ENCODE measurements at regions not wholly inside any gene's neighbourhood (a gene's known extent, or its start where the extent isn't known, plus 50 kb on each side); places are given as distances from the start of the nearest gene placed in this dataset.

DNA sequence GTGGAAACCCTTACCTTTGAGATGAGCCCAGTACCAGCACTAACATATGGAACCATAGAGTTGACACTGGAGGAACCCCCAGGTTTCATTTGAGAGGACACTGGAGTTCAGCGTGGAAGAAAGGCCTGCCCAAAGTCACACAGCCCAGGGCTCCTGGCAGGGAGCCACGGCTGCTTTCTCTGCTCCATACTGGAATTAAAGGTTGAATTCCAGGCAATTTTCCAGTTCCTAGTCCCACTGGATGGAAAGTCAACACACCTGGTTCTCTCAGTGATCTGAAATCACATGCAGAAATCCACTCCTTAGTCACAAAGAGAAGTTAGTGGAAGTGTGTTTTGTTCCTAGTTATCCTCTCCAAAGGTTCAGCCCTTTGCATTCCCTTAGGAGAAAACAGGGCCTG is 336.1 kb upstream of the SKOR2 start:
- ChIA-PET CTCF (no interaction called here), POLR2A (no interaction called here)
- H3K27me3 ChIP-seq (ENCODE audit: control insufficient read depth, insufficient read depth, low read length), result no peaks in the 10 kb centered on the region

DNA sequence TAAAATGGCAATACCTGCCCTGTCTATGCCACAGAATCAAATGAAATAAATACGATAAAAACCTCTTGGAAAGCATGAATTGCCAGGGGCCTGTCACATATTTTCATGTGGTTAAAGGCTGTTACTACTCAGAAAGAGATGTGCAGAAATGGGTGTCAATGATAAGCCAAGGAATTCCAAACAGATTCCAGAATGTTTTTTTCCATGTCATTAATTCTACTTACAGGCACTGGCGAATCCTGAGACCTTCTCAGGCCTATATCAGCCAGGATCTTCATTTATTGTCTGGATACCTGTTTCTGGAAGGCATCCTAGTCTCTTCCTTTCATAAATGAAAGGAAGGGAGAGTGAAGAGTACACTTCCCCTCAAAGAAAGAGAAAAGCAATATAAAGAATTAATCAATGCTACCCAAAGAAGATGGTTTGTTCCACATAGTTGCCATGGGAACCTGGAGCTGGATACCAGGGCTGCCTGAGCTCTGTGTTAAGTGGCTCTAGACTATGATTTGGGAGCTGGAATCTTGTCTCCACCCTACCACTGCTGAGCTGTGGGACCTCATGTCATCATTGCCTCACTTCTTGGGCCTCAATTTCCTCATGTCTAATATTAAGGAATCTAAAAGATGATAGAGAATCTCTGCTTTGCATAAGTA is 335.1 kb upstream of the SKOR2 start:
- DNase-seq (ENCODE audit: low read depth, low spot score) (no peak), ATAC-seq (no peak)
- H3K4me3 ChIP-seq (ENCODE audit: low read depth in 2 of 2, low read length in 2 of 2), result no peak overlapping the region

More for the DNA sequence above, 336.1 kb upstream of the SKOR2 start:
- DNase-seq (ENCODE audit: low read depth, low spot score), result no peak
- ATAC-seq, result no peak
- in situ Hi-C loops (cut with HindIII; ENCODE audit: low pct_unique_long_range_greater_than_20kb, low sequenced_read_pairs), result no loop called here
- TF ChIP-seq, protein P1, sequence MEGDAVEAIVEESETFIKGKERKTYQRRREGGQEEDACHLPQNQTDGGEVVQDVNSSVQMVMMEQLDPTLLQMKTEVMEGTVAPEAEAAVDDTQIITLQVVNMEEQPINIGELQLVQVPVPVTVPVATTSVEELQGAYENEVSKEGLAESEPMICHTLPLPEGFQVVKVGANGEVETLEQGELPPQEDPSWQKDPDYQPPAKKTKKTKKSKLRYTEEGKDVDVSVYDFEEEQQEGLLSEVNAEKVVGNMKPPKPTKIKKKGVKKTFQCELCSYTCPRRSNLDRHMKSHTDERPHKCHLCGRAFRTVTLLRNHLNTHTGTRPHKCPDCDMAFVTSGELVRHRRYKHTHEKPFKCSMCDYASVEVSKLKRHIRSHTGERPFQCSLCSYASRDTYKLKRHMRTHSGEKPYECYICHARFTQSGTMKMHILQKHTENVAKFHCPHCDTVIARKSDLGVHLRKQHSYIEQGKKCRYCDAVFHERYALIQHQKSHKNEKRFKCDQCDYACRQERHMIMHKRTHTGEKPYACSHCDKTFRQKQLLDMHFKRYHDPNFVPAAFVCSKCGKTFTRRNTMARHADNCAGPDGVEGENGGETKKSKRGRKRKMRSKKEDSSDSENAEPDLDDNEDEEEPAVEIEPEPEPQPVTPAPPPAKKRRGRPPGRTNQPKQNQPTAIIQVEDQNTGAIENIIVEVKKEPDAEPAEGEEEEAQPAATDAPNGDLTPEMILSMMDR (IDR thresholded peaks at IDR 0.05), result no peak
- TF ChIP-seq SIN3A (IDR thresholded peaks at IDR 0.05; ENCODE audit: borderline replicate concordance, insufficient read depth, low read depth, low read length) (no peak), TCF7L2 (IDR thresholded peaks at IDR 0.05; ENCODE audit: low read depth, low read length) (no peak)
- H3K4me1 ChIP-seq (ENCODE audit: control insufficient read depth, insufficient read depth, low read length), result no peaks in the 10 kb centered on the region
- H3K4me3 ChIP-seq (ENCODE audit: low read depth in 2 of 2, low read length in 2 of 2), result no peak overlapping the region
- intact Hi-C loops (cut with micrococcal nuclease; ENCODE audit: unreplicated experiment), result no loop called here
- no TSS peak for BruUV-seq (replicated peaks)
- no peaks in the 10 kb centered on the region for H3K36me3 ChIP-seq (ENCODE audit: control insufficient read depth, insufficient read depth, low read length)
- no peak overlapping the region for H3K27ac ChIP-seq (ENCODE audit: low read length)
- no peaks in the 10 kb centered on the region for H3K9me3 ChIP-seq (ENCODE audit: control insufficient read depth, insufficient read depth, low read depth, low read length)

More for the DNA sequence above, 335.1 kb upstream of the SKOR2 start:
- Histone ChIP-seq H3K27me3 (ENCODE audit: control insufficient read depth, insufficient read depth, low read length) (no peaks in the 10 kb centered on the region), H3K27ac (ENCODE audit: low read length) (no peak overlapping the region), H3K4me1 (ENCODE audit: control insufficient read depth, insufficient read depth, low read length) (no peaks in the 10 kb centered on the region), H3K36me3 (ENCODE audit: control insufficient read depth, insufficient read depth, low read length) (no peaks in the 10 kb centered on the region), H3K9me3 (ENCODE audit: control insufficient read depth, insufficient read depth, low read depth, low read length) (no peaks in the 10 kb centered on the region)
- POLR2A ChIA-PET, result no interaction called here
- TF ChIP-seq POLR2AphosphoS5 (IDR thresholded peaks at IDR 0.05; ENCODE audit: low read depth, low read length), result no peak
- TF ChIP-seq, protein P1 (IDR thresholded peaks at IDR 0.05), result no peak
- TF ChIP-seq, protein P2, sequence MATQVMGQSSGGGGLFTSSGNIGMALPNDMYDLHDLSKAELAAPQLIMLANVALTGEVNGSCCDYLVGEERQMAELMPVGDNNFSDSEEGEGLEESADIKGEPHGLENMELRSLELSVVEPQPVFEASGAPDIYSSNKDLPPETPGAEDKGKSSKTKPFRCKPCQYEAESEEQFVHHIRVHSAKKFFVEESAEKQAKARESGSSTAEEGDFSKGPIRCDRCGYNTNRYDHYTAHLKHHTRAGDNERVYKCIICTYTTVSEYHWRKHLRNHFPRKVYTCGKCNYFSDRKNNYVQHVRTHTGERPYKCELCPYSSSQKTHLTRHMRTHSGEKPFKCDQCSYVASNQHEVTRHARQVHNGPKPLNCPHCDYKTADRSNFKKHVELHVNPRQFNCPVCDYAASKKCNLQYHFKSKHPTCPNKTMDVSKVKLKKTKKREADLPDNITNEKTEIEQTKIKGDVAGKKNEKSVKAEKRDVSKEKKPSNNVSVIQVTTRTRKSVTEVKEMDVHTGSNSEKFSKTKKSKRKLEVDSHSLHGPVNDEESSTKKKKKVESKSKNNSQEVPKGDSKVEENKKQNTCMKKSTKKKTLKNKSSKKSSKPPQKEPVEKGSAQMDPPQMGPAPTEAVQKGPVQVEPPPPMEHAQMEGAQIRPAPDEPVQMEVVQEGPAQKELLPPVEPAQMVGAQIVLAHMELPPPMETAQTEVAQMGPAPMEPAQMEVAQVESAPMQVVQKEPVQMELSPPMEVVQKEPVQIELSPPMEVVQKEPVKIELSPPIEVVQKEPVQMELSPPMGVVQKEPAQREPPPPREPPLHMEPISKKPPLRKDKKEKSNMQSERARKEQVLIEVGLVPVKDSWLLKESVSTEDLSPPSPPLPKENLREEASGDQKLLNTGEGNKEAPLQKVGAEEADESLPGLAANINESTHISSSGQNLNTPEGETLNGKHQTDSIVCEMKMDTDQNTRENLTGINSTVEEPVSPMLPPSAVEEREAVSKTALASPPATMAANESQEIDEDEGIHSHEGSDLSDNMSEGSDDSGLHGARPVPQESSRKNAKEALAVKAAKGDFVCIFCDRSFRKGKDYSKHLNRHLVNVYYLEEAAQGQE (IDR thresholded peaks at IDR 0.05; ENCODE audit: insufficient read depth in 1 of 2, low read depth in 2 of 2, low read length in 1 of 2), result no peak
- TF ChIP-seq SIN3A (IDR thresholded peaks at IDR 0.05; ENCODE audit: borderline replicate concordance, insufficient read depth, low read depth, low read length), result no peak
- no peak for TF ChIP-seq TCF7L2 (IDR thresholded peaks at IDR 0.05; ENCODE audit: low read depth, low read length)
- intact Hi-C loops (cut with micrococcal nuclease; ENCODE audit: unreplicated experiment), result no loop called here
- CTCF ChIA-PET, result no interaction called here
- in situ Hi-C loops (cut with HindIII; ENCODE audit: low pct_unique_long_range_greater_than_20kb, low sequenced_read_pairs), result no loop called here
- no TSS peak for BruUV-seq (replicated peaks)

Measured in Panc1 (cell line).